ENCODE measurements at regions not wholly inside any gene's neighbourhood (a gene's known extent, or its start where the extent isn't known, plus 50 kb on each side); places are given as distances from the start of the nearest gene placed in this dataset.

DNA sequence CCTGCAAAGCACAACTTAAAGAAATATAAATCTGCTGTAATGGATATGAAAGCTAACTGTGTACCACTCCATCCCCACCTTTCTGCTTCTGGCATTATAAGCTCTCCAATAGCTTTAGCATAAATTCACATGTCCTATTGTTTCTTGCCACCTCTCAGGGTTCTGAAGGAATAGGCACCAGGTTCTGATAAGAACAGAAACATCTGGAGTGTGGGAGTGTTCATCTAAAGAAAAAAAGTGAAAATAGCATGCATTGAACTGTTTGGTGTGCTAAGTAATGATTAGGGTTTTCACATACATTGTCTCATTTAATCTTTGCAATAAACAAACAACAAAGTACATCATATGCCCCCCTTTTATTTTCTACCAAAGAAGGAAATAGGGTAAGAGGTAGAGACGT is 72.3 kb downstream of the FAM76B start:
- ChIA-PET CTCF (interaction anchor here (0.6 to 0.7 kb wide), 2 partner anchors 22 to 74 kb away, joined by 3 read pairs; no protein-coding TSS in a partner anchor), POLR2A (ENCODE audit: low non-redundant PET) (no interaction called here)
- no peak for DNase-seq (ENCODE audit: low spot score)
- no peak overlapping the region for H3K27ac ChIP-seq
- TF ChIP-seq, protein P1, sequence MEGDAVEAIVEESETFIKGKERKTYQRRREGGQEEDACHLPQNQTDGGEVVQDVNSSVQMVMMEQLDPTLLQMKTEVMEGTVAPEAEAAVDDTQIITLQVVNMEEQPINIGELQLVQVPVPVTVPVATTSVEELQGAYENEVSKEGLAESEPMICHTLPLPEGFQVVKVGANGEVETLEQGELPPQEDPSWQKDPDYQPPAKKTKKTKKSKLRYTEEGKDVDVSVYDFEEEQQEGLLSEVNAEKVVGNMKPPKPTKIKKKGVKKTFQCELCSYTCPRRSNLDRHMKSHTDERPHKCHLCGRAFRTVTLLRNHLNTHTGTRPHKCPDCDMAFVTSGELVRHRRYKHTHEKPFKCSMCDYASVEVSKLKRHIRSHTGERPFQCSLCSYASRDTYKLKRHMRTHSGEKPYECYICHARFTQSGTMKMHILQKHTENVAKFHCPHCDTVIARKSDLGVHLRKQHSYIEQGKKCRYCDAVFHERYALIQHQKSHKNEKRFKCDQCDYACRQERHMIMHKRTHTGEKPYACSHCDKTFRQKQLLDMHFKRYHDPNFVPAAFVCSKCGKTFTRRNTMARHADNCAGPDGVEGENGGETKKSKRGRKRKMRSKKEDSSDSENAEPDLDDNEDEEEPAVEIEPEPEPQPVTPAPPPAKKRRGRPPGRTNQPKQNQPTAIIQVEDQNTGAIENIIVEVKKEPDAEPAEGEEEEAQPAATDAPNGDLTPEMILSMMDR (conservative IDR thresholded peaks at IDR 0.05; ENCODE audit: low read depth) = no peak

- H3K27ac ChIP-seq = no peak overlapping the region
- ChIA-PET CTCF (interaction anchor here (0.6 kb wide), 2 partner anchors 709 to 768 kb away, joined by 3 to 5 read pairs; no protein-coding TSS in a partner anchor), POLR2A (ENCODE audit: low non-redundant PET) (no interaction called here)
- DNase-seq (ENCODE audit: low spot score) = no peak
- TF ChIP-seq, protein P1 (conservative IDR thresholded peaks at IDR 0.05; ENCODE audit: low read depth) = no peak
Observed at GRCh38 chr11:95716266-95716665, 73.3 kb downstream of the FAM76B start.

DNA sequence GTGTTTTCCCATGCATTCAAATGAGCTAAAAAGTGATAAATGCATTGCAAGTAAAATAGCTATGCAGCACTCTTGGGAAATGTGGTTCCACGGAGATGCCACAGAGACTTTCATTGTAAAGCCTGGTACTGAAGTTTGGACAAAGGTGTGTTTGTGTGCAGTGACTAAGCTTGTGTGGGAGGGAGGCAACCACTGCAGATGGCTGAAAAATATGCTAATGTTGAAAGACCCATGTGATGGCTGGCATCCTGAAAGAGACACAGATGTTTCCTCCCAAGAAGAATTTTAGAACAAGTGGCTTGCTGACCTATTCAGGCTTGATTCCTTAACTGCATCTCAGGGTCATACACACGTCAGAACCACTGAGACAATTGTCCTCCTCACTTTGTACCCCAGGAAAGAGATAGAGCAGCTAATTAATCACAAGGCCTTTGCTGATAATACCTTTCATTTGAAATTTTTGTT is 73.8 kb downstream of the FAM76B start:
- DNase-seq (ENCODE audit: low spot score) = peak; percentile 10
- POLR2A ChIA-PET (ENCODE audit: low non-redundant PET) = no interaction called here
- TF ChIP-seq, protein P1 (conservative IDR thresholded peaks at IDR 0.05; ENCODE audit: low read depth) = no peak
- no peak overlapping the region for H3K27ac ChIP-seq
- CTCF ChIA-PET = interaction anchor here (0.6 kb wide), 2 partner anchors 710 to 767 kb away, joined by 3 to 5 read pairs; no protein-coding TSS in a partner anchor

- TF ChIP-seq, protein P1 (conservative IDR thresholded peaks at IDR 0.05; ENCODE audit: low read depth) = no peak
- no peak overlapping the region for H3K27ac ChIP-seq
- ChIA-PET CTCF (interaction anchor here (0.6 to 0.8 kb wide), 2 partner anchors 198 to 767 kb away, joined by 3 read pairs; no protein-coding TSS in a partner anchor), POLR2A (ENCODE audit: low non-redundant PET) (no interaction called here)
- no peak for DNase-seq (ENCODE audit: low spot score)
Observed at GRCh38 chr11:95714843-95715776, 74.5 kb downstream of the FAM76B start.

GRCh38 chr11:95713428-95713827 is 76.2 kb downstream of the FAM76B start:
- POLR2A ChIA-PET (ENCODE audit: low non-redundant PET) = no interaction called here
- DNase-seq (ENCODE audit: low spot score) = no peak
- TF ChIP-seq, protein P1 (conservative IDR thresholded peaks at IDR 0.05; ENCODE audit: low read depth) = no peak
- CTCF ChIA-PET = interaction anchor here (0.7 kb wide), 1 partner anchor 1125 kb away, joined by 3 read pairs; no protein-coding TSS in a partner anchor
- no peak overlapping the region for H3K27ac ChIP-seq

DNA sequence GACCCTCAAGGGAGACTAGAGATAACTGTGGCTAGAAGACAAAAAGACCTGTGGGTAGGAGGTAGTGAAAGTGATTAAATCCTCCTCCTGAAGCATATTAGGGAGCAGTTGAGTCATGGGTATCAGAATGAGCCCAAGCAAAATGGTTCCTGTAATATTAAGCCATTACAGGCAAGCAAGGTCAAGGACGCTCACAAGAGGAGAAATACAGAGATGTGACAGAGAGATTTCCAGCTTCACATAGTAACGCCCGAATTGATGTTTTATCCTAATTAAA is 77.7 kb downstream of the FAM76B start:
- H3K27ac ChIP-seq = no peak overlapping the region
- ChIA-PET CTCF (no interaction called here), POLR2A (ENCODE audit: low non-redundant PET) (no interaction called here)
- DNase-seq (ENCODE audit: low spot score) = no peak
- TF ChIP-seq, protein P1 (conservative IDR thresholded peaks at IDR 0.05; ENCODE audit: low read depth) = no peak

Data from RWPE1 (cell line).